Nephron progenitor cell (in vitro differentiated cells): ENCODE measurements at regions not wholly inside any gene's neighbourhood (a gene's known extent, or its start where the extent isn't known, plus 50 kb on each side); places are given as distances from the start of the nearest gene placed in this dataset.

Experiments
- DNase-seq: peaks from one replicate; pipeline ENCODE4 v3.0.0; 2021
- H3K27ac Mint-ChIP-seq: 2 replicates; pipeline ENCODE4 v1.8.0; 2021; ENCODE audit warnings: mild to moderate bottlenecking, moderate library complexity, mixed read lengths
- H3K27me3 Mint-ChIP-seq: 2 replicates; pipeline ENCODE4 v1.8.0; 2021; ENCODE audit warnings: mild to moderate bottlenecking, low read depth, mixed read lengths; ENCODE audit not compliant: poor library complexity
- H3K36me3 Mint-ChIP-seq: 2 replicates; pipeline ENCODE4 v1.8.0; 2021; ENCODE audit warnings: low read depth, mixed read lengths
- H3K4me1 Mint-ChIP-seq: 2 replicates; pipeline ENCODE4 v1.8.0; 2021; ENCODE audit warnings: mixed read lengths
- H3K4me3 Mint-ChIP-seq: 2 replicates; pipeline ENCODE4 v1.8.0; 2021; ENCODE audit warnings: mild to moderate bottlenecking, moderate library complexity, mixed read lengths
- H3K9me3 Mint-ChIP-seq: 2 replicates; pipeline ENCODE4 v1.8.0; 2021; ENCODE audit warnings: mild to moderate bottlenecking, moderate library complexity, mixed read lengths
- TF ChIP-seq, protein P1 (sequence below): fragments of 200-600 bp; sonication (generic); IDR thresholded peaks from 2 replicates; pipeline ENCODE4 v1.5.0; 2021; ENCODE audit warnings: antibody characterized with exemption

DNA sequence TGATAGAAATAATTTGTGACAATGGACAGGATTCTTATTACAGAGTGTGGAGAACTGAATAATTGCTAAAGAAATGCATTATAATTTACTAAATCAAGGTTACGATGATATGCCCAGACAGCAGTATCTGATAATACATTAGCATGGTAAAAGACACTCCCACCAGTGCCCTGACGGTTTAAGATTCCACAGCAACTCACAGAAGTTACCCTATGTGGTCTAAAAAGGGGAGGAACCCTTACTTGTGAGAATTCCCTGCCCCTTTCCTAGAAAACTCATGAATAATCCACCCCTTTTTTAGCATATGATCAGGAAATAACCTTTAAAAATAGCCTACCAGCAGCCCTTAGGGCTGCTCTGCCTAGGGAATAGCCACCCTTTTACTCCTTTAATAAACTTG, 244.7 kb upstream of the SLC24A2 start:
- no peaks in the 10 kb centered on the region for H3K9me3 Mint-ChIP-seq
- H3K4me3 Mint-ChIP-seq, result no peak overlapping the region
- H3K36me3 Mint-ChIP-seq, result no peaks in the 10 kb centered on the region
- H3K27me3 Mint-ChIP-seq, result peaks cover 5% of the 10 kb centered on the region
- DNase-seq, result no peak
- H3K4me1 Mint-ChIP-seq, result peaks cover 54% of the 10 kb centered on the region
- TF ChIP-seq, protein P1, sequence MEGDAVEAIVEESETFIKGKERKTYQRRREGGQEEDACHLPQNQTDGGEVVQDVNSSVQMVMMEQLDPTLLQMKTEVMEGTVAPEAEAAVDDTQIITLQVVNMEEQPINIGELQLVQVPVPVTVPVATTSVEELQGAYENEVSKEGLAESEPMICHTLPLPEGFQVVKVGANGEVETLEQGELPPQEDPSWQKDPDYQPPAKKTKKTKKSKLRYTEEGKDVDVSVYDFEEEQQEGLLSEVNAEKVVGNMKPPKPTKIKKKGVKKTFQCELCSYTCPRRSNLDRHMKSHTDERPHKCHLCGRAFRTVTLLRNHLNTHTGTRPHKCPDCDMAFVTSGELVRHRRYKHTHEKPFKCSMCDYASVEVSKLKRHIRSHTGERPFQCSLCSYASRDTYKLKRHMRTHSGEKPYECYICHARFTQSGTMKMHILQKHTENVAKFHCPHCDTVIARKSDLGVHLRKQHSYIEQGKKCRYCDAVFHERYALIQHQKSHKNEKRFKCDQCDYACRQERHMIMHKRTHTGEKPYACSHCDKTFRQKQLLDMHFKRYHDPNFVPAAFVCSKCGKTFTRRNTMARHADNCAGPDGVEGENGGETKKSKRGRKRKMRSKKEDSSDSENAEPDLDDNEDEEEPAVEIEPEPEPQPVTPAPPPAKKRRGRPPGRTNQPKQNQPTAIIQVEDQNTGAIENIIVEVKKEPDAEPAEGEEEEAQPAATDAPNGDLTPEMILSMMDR, result no peak
- no peak overlapping the region for H3K27ac Mint-ChIP-seq

DNA sequence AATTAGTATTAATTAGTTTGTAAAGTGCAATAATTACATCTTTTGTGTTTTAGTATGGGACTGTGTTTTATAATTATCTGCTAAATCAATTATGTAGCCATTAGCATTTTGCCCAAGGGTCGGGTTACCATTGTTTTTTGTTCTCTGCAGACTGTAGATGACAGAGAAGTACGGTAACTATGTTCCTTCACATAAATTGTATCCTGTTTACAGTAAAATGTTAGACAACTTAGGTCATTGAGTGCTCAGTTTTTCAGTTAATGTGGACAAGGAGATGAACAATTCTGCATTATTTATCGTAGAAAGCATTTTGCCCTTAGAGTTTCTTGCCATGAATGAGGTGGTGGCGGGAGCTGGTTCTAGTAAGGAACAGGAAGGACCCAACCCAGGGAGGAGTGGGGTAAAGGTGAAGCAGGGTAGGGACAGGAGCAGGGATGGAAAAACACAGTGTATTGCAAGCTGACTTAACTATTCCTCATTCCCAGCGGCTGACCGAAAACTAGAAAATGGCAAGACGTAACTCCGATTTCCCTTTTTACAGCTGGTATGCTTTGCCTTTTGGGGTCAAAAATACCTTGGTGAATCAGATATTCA, 243.7 kb upstream of the SLC24A2 start:
- TF ChIP-seq, protein P1, result no peak
- peak overlapping the region; percentile 66 for H3K27ac Mint-ChIP-seq
- H3K9me3 Mint-ChIP-seq, result no peaks in the 10 kb centered on the region
- no peak overlapping the region for H3K4me3 Mint-ChIP-seq
- DNase-seq, result no peak
- H3K36me3 Mint-ChIP-seq, result no peaks in the 10 kb centered on the region
- peaks cover 5% of the 10 kb centered on the region for H3K27me3 Mint-ChIP-seq
- peaks cover 58% of the 10 kb centered on the region for H3K4me1 Mint-ChIP-seq

DNA sequence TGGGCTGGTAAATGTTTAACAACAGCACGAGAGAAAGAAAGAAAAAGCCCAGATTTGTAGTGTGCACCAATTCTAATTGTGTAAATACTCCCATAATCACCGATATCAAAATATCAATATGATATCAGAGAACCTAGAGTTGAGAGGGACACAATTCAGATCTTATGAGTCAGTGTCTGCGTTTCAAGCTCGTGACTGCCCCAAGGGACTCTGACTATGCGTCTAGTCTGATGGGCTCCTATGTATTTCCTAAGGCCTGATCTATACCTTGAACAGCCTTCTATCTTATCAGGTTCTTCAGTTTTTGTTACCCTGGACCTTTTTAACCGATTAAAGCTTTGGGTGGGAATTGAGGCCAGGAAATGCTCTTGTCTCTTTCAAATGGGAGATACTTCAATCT, 243.0 kb upstream of the SLC24A2 start:
- Mint-ChIP-seq H3K36me3 (no peaks in the 10 kb centered on the region), H3K9me3 (no peaks in the 10 kb centered on the region), H3K4me3 (no peak overlapping the region), H3K27me3 (peaks cover 5% of the 10 kb centered on the region), H3K27ac (no peak overlapping the region), H3K4me1 (peaks cover 62% of the 10 kb centered on the region)
- no peak for DNase-seq
- TF ChIP-seq, protein P1, result no peak

DNA sequence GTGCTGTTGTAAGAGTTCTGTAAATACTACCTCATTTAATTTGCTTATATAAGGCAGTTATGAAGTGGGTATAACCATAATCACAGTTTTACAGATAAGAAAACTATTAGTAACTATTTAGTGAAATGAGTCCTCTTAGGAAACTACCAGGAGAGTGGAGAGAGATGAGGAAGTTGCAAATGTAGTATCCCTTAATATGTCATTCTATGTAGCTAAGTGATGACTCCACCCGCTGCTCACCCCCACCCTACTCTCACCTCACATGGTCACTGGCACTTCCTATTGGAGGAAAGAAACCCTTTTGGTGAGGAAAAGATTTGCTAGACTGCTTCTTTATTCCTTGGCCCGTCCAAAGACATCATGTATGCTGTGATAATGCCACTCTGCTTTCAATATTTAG, 241.8 kb upstream of the SLC24A2 start:
- no peak for DNase-seq
- Mint-ChIP-seq H3K27ac (no peak overlapping the region), H3K9me3 (no peaks in the 10 kb centered on the region), H3K36me3 (no peaks in the 10 kb centered on the region), H3K27me3 (peaks cover 5% of the 10 kb centered on the region), H3K4me1 (peaks cover 67% of the 10 kb centered on the region), H3K4me3 (no peak overlapping the region)
- TF ChIP-seq, protein P1, result no peak

DNA sequence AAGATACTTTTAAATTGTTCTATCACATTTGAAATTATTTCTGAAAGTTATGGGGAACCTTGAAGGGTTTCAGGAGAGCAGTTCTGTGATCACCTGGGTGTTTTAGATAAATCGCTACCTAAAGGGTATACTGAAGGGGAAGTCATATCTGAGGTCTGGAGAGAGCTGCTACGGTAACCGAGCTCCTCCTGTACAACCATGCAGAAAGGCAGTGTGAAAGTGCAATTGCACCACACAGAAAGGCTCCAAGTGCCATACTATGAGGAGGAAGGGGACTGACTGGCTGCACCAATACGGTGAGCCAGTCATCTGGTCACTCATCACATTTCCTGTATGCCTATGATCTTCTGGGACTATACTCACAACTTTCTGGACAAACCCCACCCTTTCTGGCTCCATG, 241.4 kb upstream of the SLC24A2 start:
- TF ChIP-seq, protein P1, result no peak
- Mint-ChIP-seq H3K27me3 (peaks cover 5% of the 10 kb centered on the region), H3K4me1 (peaks cover 71% of the 10 kb centered on the region), H3K27ac (peak overlapping the region; percentile 10), H3K36me3 (no peaks in the 10 kb centered on the region), H3K9me3 (no peaks in the 10 kb centered on the region), H3K4me3 (no peak overlapping the region)
- DNase-seq, result no peak

DNA sequence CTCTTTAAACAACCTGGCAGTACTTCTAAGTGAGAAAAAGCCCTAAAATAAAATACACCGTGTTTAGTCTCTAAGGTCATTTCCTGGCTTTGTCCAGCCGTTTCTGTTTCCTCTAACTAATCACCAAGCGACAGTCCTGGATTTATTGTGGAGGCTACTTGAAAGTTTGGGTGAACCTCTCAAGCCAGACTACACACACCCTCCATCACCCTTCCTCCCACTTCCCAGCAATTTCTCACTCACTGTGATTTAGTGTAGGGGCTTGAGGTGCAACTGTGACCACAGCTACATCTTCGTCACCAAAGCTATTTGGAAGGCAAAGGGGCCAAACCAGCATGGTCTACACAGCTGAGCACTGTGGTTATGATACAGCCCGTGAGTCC, 240.0 kb upstream of the SLC24A2 start:
- no peaks in the 10 kb centered on the region for H3K9me3 Mint-ChIP-seq
- H3K4me1 Mint-ChIP-seq, result peaks cover 83% of the 10 kb centered on the region
- peaks cover 5% of the 10 kb centered on the region for H3K27me3 Mint-ChIP-seq
- TF ChIP-seq, protein P1, result no peak
- H3K4me3 Mint-ChIP-seq, result peak overlapping the region; percentile 55
- H3K36me3 Mint-ChIP-seq, result no peaks in the 10 kb centered on the region
- H3K27ac Mint-ChIP-seq, result peak overlapping the region; percentile 64
- no peak for DNase-seq
